ENCODE measurements at regions not wholly inside any gene's neighbourhood (a gene's known extent, or its start where the extent isn't known, plus 50 kb on each side); places are given as distances from the start of the nearest gene placed in this dataset.

DNA sequence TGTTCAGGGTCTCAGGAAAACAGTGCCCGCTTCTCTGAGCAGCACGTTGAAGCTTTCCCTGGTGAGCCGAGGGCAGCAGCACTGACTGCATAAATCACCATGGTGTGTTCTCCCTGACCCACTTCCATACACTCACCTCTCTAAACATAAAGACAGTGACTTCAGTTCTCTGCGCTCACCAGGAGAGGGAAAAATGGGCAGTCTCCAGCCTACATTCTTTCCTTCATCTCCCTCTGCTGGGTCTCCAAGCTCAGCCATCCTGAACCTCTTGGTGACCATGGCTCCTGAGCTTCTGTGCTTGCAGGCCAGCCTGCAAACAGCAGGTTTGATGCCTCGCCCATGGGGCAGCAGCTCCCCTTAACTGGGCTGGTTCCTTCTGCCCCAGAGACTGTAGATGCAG, 236.6 kb upstream of the ZNF32 start:
- TF ChIP-seq, protein P1, sequence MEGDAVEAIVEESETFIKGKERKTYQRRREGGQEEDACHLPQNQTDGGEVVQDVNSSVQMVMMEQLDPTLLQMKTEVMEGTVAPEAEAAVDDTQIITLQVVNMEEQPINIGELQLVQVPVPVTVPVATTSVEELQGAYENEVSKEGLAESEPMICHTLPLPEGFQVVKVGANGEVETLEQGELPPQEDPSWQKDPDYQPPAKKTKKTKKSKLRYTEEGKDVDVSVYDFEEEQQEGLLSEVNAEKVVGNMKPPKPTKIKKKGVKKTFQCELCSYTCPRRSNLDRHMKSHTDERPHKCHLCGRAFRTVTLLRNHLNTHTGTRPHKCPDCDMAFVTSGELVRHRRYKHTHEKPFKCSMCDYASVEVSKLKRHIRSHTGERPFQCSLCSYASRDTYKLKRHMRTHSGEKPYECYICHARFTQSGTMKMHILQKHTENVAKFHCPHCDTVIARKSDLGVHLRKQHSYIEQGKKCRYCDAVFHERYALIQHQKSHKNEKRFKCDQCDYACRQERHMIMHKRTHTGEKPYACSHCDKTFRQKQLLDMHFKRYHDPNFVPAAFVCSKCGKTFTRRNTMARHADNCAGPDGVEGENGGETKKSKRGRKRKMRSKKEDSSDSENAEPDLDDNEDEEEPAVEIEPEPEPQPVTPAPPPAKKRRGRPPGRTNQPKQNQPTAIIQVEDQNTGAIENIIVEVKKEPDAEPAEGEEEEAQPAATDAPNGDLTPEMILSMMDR (IDR thresholded peaks at IDR 0.05) = no peak
- TF ChIP-seq POLR2A (IDR thresholded peaks at IDR 0.05) = no peak

Measured in tibial nerve (tissue), 3 donors.